Parathyroid adenoma (tissue), 2 donors: ENCODE measurements at regions not wholly inside any gene's neighbourhood (a gene's known extent, or its start where the extent isn't known, plus 50 kb on each side); places are given as distances from the start of the nearest gene placed in this dataset.
"Not testable (repeated sequence)": the region's sequence is repeated elsewhere in the genome, so short reads cannot be mapped to it uniquely, and the experiment has no call there.

Source experiments
- H2AFZ ChIP-seq: fragments of 300-600 bp; sonication (generic); one replicate; pipeline ENCODE4 v1.7.0; 2017; ENCODE audit warnings: antibody characterized with exemption, mild to moderate bottlenecking
- H3K27ac ChIP-seq: fragments of 300-600 bp; sonication (generic); one replicate; pipeline ENCODE4 v1.7.0; 2017
- H3K27me3 ChIP-seq: fragments of 300-600 bp; sonication (generic); one replicate; pipeline ENCODE4 v1.7.0; 2017; ENCODE audit warnings: low read length; ENCODE audit not compliant: control insufficient read depth, insufficient read depth
- H3K36me3 ChIP-seq: fragments of 300-600 bp; sonication (generic); one replicate; pipeline ENCODE4 v1.7.0; 2017; ENCODE audit warnings: low read length; ENCODE audit not compliant: control insufficient read depth, insufficient read depth
- H3K4me1 ChIP-seq: fragments of 300-600 bp; sonication (generic); one replicate; pipeline ENCODE4 v1.7.0; 2017; ENCODE audit warnings: control low read depth
- H3K4me2 ChIP-seq: fragments of 300-600 bp; sonication (generic); one replicate; pipeline ENCODE4 v1.7.0; 2017; ENCODE audit warnings: low read length
- H3K4me3 ChIP-seq: fragments of 300-600 bp; sonication (generic); one replicate; pipeline ENCODE4 v1.7.0; 2017; ENCODE audit warnings: low read depth, low read length
- H3K79me2 ChIP-seq: fragments of 300-600 bp; sonication (generic); one replicate; pipeline ENCODE4 v1.7.0; 2017; ENCODE audit warnings: control low read depth
- H3K9ac ChIP-seq: fragments of 300-600 bp; sonication (generic); one replicate; pipeline ENCODE4 v1.7.0; 2017; ENCODE audit warnings: mild to moderate bottlenecking
- H3K9me3 ChIP-seq: fragments of 300-600 bp; sonication (generic); one replicate; pipeline ENCODE4 v1.7.0; 2017; ENCODE audit warnings: low read length; ENCODE audit not compliant: control insufficient read depth
- CTCF ChIP-seq: fragments of 300-600 bp; sonication (generic); IDR thresholded peaks from one replicate; pipeline ENCODE4 v1.7.0; 2017; ENCODE audit warnings: antibody characterized with exemption, mild to moderate bottlenecking
- donor health status: primary hyperparathyroidism.

- no peaks in the 10 kb centered on the region for H3K9me3 ChIP-seq
Measured at GRCh38 chr7:138388673-138389491, 71.2 kb upstream of the TRIM24 start.

GRCh38 chr7:138395763-138396162 is 64.3 kb upstream of the TRIM24 start:
- Histone ChIP-seq H3K9ac (no peak overlapping the region), H3K4me2 (no peak overlapping the region), H3K4me3 (no peak overlapping the region), H3K36me3 (no peaks in the 10 kb centered on the region), H3K9me3 (no peaks in the 10 kb centered on the region), H3K27me3 (no peaks in the 10 kb centered on the region), H3K79me2 (no peaks in the 10 kb centered on the region), H3K4me1 (no peaks in the 10 kb centered on the region), H3K27ac (no peak overlapping the region), H2AFZ (no peak overlapping the region)
- TF ChIP-seq CTCF, result no peak

More at GRCh38 chr7:138388673-138389491, 71.2 kb upstream of the TRIM24 start:
- Histone ChIP-seq H3K4me2 (no peak overlapping the region), H3K9ac (no peak overlapping the region), H3K79me2 (no peaks in the 10 kb centered on the region), H3K4me3 (no peak overlapping the region), H2AFZ (no peak overlapping the region), H3K27me3 (no peaks in the 10 kb centered on the region), H3K36me3 (no peaks in the 10 kb centered on the region), H3K27ac (no peak overlapping the region), H3K4me1 (no peaks in the 10 kb centered on the region)
- no peak for TF ChIP-seq CTCF

- no peaks in the 10 kb centered on the region for H3K4me1 ChIP-seq
- H2AFZ ChIP-seq, result no peak overlapping the region
- no peak overlapping the region for H3K9ac ChIP-seq
- H3K4me3 ChIP-seq, result no peak overlapping the region
- H3K4me2 ChIP-seq, result no peak overlapping the region
- no peak for TF ChIP-seq CTCF
- no peak overlapping the region for H3K27ac ChIP-seq
- no peaks in the 10 kb centered on the region for H3K79me2 ChIP-seq
- no peaks in the 10 kb centered on the region for H3K36me3 ChIP-seq
- H3K9me3 ChIP-seq, result no peaks in the 10 kb centered on the region
- H3K27me3 ChIP-seq, result no peaks in the 10 kb centered on the region
Measured at GRCh38 chr7:138396251-138397070, 63.6 kb upstream of the TRIM24 start.

- not testable (repeated sequence) for H3K9me3 ChIP-seq, H2AFZ ChIP-seq, H3K27me3 ChIP-seq, H3K36me3 ChIP-seq, H3K4me1 ChIP-seq, H3K79me2 ChIP-seq, H3K27ac ChIP-seq, H3K4me3 ChIP-seq, H3K9ac ChIP-seq, H3K4me2 ChIP-seq
Measured at GRCh38 chr7:138397071-138397433, 63.0 kb upstream of the TRIM24 start.

- no peak overlapping the region for H3K4me2 ChIP-seq
- TF ChIP-seq CTCF, result no peak
Measured at GRCh38 chr7:138398857-138399256, 61.2 kb upstream of the TRIM24 start.

More at GRCh38 chr7:138398857-138399256, 61.2 kb upstream of the TRIM24 start:
- Histone ChIP-seq H3K9ac (no peak overlapping the region), H3K27me3 (no peaks in the 10 kb centered on the region), H2AFZ (no peak overlapping the region), H3K9me3 (no peaks in the 10 kb centered on the region), H3K79me2 (no peaks in the 10 kb centered on the region), H3K4me1 (no peaks in the 10 kb centered on the region), H3K27ac (no peak overlapping the region), H3K4me3 (no peak overlapping the region), H3K36me3 (no peaks in the 10 kb centered on the region)
